Panc1 (cell line): ENCODE measurements at regions not wholly inside any gene's neighbourhood (a gene's known extent, or its start where the extent isn't known, plus 50 kb on each side); places are given as distances from the start of the nearest gene placed in this dataset.

Experiments
- ATAC-seq: fragments of 200-7000 bp; cut with Tn5 transposase; 2 replicates; pipeline ENCODE4 v1.9.1; 2020; ENCODE audit warnings: mild to moderate bottlenecking, moderate library complexity
- BruUV-seq: library from RNA; stranded (reverse); fragments of 400-500 nt; replicated peaks from 2 replicates; lab custom pipeline; 2021; lab: Mats Ljungman, UMichigan
- CTCF ChIA-PET: fragments of 300-600 bp; sonication (Branson Sonifier 250); formaldehyde crosslinking; loops from one replicate; lab custom pipeline; 2022; ENCODE audit warnings: antibody characterized with exemption; lab: Charles Lee
- POLR2A ChIA-PET: fragments of 300-600 bp; sonication (Branson Sonifier 250); formaldehyde crosslinking; loops from one replicate; lab custom pipeline; 2022; ENCODE audit warnings: antibody characterized with exemption; lab: Charles Lee
- DNase-seq: peaks from one replicate; pipeline ENCODE4 v3.0.0-alpha.2; 2010; ENCODE audit warnings: low read depth, low spot score
- H3K27ac ChIP-seq: 2 replicates; pipeline ENCODE4 v1.5.1; 2011; ENCODE audit warnings: mild to moderate bottlenecking, low read length, inconsistent platforms
- H3K27me3 ChIP-seq: fragments of 200-500 bp; sonication (Bioruptor generic); 2 replicates; pipeline ENCODE4 v1.6.0; 2014; ENCODE audit warnings: low read length, inconsistent platforms; ENCODE audit not compliant: control insufficient read depth, insufficient read depth
- H3K36me3 ChIP-seq: fragments of 200-500 bp; sonication (Bioruptor generic); 2 replicates; pipeline ENCODE4 v1.5.1; 2014; ENCODE audit warnings: inconsistent platforms, mild to moderate bottlenecking, low read length, moderate library complexity; ENCODE audit not compliant: control insufficient read depth, insufficient read depth
- H3K4me1 ChIP-seq: 2 replicates; pipeline ENCODE4 v1.5.1; 2011; ENCODE audit warnings: inconsistent platforms, mild to moderate bottlenecking, low read length, moderate library complexity; ENCODE audit not compliant: control insufficient read depth, insufficient read depth
- H3K4me3 ChIP-seq, 2 experiments: 2 replicates each; pipeline ENCODE4 v1.5.1; 2011 to 2012; ENCODE audit warnings: low read depth in 2 of 2, low read length in 2 of 2, mild to moderate bottlenecking in 2 of 2, inconsistent platforms in 1 of 2, moderate library complexity in 1 of 2
- H3K9me3 ChIP-seq: fragments of 200-500 bp; sonication (Bioruptor generic); 2 replicates; pipeline ENCODE4 v1.5.1; 2014; ENCODE audit warnings: low read depth, mild to moderate bottlenecking, inconsistent platforms, low read length, moderate library complexity; ENCODE audit not compliant: control insufficient read depth, insufficient read depth
- POLR2AphosphoS5 ChIP-seq: IDR thresholded peaks from 2 replicates; pipeline ENCODE4 v1.6.1; 2012; ENCODE audit warnings: mild to moderate bottlenecking, low read depth, low read length, moderate library complexity
- SIN3A ChIP-seq: IDR thresholded peaks from 2 replicates; pipeline ENCODE4 v1.6.1; 2012; ENCODE audit warnings: low read depth, mild to moderate bottlenecking, low read length, moderate library complexity, borderline replicate concordance; ENCODE audit not compliant: insufficient read depth
- TCF7L2 ChIP-seq: IDR thresholded peaks from 2 replicates; pipeline ENCODE4 v1.6.1; 2011; ENCODE audit warnings: mild to moderate bottlenecking, low read depth, low read length, inconsistent platforms
- in situ Hi-C: cut with HindIII; loops from 2 replicates; pipeline ENCODE4 v1.10.0; 2016; ENCODE audit warnings: low sequenced_read_pairs, low pct_unique_long_range_greater_than_20kb
- intact Hi-C: fragments of 100-400 bp; cut with micrococcal nuclease; formaldehyde crosslinking; loops from one replicate; pipeline ENCODE4 v1.10.0; 2022; ENCODE audit not compliant: unreplicated experiment
- TF ChIP-seq, protein P1 (sequence below): fragments of 450-650 bp; IDR thresholded peaks from 2 replicates; pipeline ENCODE4 v1.5.1; 2017; ENCODE audit warnings: mild to moderate bottlenecking
- TF ChIP-seq, protein P2 (sequence below), 2 experiments: IDR thresholded peaks; 2 replicates each; pipeline ENCODE4 v1.6.1; 2011 to 2012; ENCODE audit warnings: low read depth in 2 of 2, control low read depth in 1 of 2, low read length in 1 of 2, mild to moderate bottlenecking in 1 of 2, moderate library complexity in 1 of 2; ENCODE audit not compliant: insufficient read depth in 1 of 2

DNA sequence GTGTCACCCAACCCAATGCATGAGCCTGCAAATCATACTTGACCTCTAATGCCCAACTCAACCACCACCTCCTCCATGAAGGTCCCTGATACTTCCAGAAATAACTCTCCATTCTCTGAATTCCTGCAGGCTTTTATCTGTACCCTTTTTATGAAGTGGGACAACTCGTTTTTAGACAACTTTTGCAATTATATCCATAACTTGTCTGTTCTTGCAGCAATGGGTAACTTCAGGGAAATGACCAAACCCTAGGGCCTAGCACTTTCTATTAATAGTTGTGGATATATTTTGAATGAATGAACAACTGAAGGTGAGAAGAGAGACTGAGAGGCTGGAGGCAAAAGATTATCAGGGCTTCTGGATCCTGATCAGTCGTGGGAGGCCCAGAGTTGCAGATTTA lies 236.6 kb upstream of the MOCS1 start:
- no peak for DNase-seq
- BruUV-seq = no TSS peak
- Histone ChIP-seq H3K27me3 (no peaks in the 10 kb centered on the region), H3K27ac (no peak overlapping the region), H3K4me1 (no peaks in the 10 kb centered on the region), H3K4me3 (no peak overlapping the region), H3K9me3 (no peaks in the 10 kb centered on the region), H3K36me3 (no peaks in the 10 kb centered on the region; the same call in 1 of the 2 replicates)
- ChIA-PET CTCF (no interaction called here), POLR2A (no interaction called here)
- in situ Hi-C loops (no loop called here), intact Hi-C loops (no loop called here)
- TF ChIP-seq POLR2AphosphoS5 = no peak
- no peak for TF ChIP-seq TCF7L2
- TF ChIP-seq, protein P1, sequence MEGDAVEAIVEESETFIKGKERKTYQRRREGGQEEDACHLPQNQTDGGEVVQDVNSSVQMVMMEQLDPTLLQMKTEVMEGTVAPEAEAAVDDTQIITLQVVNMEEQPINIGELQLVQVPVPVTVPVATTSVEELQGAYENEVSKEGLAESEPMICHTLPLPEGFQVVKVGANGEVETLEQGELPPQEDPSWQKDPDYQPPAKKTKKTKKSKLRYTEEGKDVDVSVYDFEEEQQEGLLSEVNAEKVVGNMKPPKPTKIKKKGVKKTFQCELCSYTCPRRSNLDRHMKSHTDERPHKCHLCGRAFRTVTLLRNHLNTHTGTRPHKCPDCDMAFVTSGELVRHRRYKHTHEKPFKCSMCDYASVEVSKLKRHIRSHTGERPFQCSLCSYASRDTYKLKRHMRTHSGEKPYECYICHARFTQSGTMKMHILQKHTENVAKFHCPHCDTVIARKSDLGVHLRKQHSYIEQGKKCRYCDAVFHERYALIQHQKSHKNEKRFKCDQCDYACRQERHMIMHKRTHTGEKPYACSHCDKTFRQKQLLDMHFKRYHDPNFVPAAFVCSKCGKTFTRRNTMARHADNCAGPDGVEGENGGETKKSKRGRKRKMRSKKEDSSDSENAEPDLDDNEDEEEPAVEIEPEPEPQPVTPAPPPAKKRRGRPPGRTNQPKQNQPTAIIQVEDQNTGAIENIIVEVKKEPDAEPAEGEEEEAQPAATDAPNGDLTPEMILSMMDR = no peak
- no peak for TF ChIP-seq SIN3A
- TF ChIP-seq, protein P2, sequence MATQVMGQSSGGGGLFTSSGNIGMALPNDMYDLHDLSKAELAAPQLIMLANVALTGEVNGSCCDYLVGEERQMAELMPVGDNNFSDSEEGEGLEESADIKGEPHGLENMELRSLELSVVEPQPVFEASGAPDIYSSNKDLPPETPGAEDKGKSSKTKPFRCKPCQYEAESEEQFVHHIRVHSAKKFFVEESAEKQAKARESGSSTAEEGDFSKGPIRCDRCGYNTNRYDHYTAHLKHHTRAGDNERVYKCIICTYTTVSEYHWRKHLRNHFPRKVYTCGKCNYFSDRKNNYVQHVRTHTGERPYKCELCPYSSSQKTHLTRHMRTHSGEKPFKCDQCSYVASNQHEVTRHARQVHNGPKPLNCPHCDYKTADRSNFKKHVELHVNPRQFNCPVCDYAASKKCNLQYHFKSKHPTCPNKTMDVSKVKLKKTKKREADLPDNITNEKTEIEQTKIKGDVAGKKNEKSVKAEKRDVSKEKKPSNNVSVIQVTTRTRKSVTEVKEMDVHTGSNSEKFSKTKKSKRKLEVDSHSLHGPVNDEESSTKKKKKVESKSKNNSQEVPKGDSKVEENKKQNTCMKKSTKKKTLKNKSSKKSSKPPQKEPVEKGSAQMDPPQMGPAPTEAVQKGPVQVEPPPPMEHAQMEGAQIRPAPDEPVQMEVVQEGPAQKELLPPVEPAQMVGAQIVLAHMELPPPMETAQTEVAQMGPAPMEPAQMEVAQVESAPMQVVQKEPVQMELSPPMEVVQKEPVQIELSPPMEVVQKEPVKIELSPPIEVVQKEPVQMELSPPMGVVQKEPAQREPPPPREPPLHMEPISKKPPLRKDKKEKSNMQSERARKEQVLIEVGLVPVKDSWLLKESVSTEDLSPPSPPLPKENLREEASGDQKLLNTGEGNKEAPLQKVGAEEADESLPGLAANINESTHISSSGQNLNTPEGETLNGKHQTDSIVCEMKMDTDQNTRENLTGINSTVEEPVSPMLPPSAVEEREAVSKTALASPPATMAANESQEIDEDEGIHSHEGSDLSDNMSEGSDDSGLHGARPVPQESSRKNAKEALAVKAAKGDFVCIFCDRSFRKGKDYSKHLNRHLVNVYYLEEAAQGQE (IDR thresholded peaks at IDR 0.05; ENCODE audit: insufficient read depth in 1 of 2, low read depth in 2 of 2, low read length in 1 of 2) = no peak
- no peak for ATAC-seq

DNA sequence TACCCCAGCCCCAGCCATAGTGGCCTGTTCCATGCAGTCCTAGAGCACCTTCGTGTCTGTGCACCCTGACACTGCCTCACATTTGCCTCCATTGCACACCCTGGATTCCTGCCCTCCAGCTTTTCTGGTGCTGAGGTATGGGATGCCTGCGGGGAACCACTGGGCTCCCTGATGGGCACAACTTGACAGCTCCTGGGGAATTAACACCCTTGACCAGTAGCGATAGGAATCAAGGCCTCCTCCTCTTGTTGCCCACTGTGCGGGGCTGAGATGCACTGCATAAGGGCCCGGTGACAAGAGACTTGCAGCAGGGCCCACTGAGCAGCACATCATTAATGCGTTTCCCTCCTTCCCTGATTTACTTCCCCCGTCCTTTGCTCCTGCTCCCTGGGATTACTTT lies 235.6 kb upstream of the MOCS1 start:
- in situ Hi-C loops (no loop called here), intact Hi-C loops (no loop called here)
- DNase-seq = no peak
- Histone ChIP-seq H3K4me3 (no peak overlapping the region), H3K9me3 (no peaks in the 10 kb centered on the region), H3K27ac (no peak overlapping the region), H3K4me1 (no peaks in the 10 kb centered on the region), H3K36me3 (no peaks in the 10 kb centered on the region; the same call in 1 of the 2 replicates), H3K27me3 (no peaks in the 10 kb centered on the region)
- POLR2A ChIA-PET = no interaction called here
- no peak for TF ChIP-seq POLR2AphosphoS5
- TF ChIP-seq, protein P1 = no peak
- BruUV-seq = no TSS peak
- ATAC-seq = no peak
- CTCF ChIA-PET = no interaction called here
